GM12864 (cell line): ENCODE measurements at regions not wholly inside any gene's neighbourhood (a gene's known extent, or its start where the extent isn't known, plus 50 kb on each side); places are given as distances from the start of the nearest gene placed in this dataset.

ENCODE experiments used
- DNase-seq: peaks from one replicate; pipeline ENCODE4 v3.0.0-alpha.2; 2011; ENCODE audit warnings: low read depth
- H3K4me3 ChIP-seq: 2 replicates; pipeline ENCODE4 v1.5.1; 2011; ENCODE audit warnings: mild to moderate bottlenecking, low read depth, low read length, control low read depth
- CTCF ChIP-seq: IDR thresholded peaks from 2 replicates; pipeline ENCODE4 v1.5.1; 2011; ENCODE audit warnings: low read depth, mild to moderate bottlenecking, moderate library complexity, low read length, control low read depth, inconsistent platforms; ENCODE audit errors: missing control alignments

GRCh38 chr7:423312-424260, 96.1 kb downstream of the PDGFA start:
- no peak for TF ChIP-seq CTCF
- H3K4me3 ChIP-seq: no peak overlapping the region
- DNase-seq: no peak

DNA sequence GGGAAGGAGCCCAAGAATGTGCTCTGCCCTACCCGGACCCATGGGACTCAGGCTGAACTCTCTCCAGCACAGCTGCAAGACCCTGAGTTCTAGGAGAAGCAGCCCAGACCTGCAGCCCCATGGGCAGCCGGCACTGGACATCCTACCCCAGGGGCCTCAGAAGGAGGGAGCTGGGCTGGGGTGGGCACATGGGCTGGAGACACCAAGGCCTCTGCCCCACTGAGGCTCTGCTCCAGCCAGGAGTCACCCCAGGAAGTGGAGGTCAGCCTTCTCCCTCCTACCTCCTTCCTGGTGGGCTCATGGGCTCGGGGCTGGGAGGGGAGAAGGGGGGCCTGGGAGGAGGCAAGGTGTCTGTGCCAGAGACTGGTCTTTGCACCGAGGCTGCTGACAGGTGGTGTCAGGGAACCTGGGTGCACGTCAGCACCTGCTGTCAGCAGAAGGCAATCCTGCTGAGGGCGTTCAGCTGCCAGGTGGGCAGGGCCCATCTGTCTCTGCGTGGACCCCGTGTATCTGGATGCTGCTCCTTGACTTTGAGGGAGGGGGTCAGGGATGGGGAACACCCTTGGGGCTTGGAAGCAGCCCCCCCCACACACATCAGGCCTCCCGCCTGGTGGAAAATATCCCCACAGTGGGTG, 95.2 kb downstream of the PDGFA start:
- TF ChIP-seq CTCF: no peak
- H3K4me3 ChIP-seq: no peak overlapping the region
- no peak for DNase-seq

GRCh38 chr7:424961-425793, 94.5 kb downstream of the PDGFA start:
- TF ChIP-seq CTCF: no peak
- H3K4me3 ChIP-seq: no peak overlapping the region
- DNase-seq: no peak

- no peak overlapping the region for H3K4me3 ChIP-seq
- TF ChIP-seq CTCF: no peak
- DNase-seq: no peak
Observed at GRCh38 chr7:425794-426188, 93.9 kb downstream of the PDGFA start.

DNA sequence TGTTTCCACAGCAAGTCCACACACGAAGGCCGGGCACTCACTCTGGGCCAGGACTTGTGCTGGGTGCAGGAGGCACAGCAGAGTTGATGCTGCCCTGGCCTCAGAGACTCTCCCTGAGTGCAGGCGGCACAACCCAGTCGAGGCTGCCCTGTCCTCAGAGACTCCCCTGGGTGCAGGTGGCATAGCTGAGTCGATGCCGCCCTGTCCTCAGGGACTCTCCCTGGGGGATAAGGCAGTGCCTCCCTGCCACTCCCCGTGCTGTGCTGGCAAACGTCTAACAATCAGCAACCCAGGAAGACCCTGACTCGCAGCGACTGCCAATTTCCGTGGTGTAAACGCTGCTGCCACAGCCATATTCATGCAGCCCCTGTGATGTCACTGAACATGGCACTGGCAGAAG, 93.1 kb downstream of the PDGFA start:
- no peak for TF ChIP-seq CTCF
- DNase-seq: no peak
- H3K4me3 ChIP-seq: no peak overlapping the region

GRCh38 chr7:427506-428103, 92.0 kb downstream of the PDGFA start:
- H3K4me3 ChIP-seq: no peak overlapping the region
- no peak for DNase-seq
- TF ChIP-seq CTCF: no peak
